PFSK-1 (cell line): ENCODE measurements at regions not wholly inside any gene's neighbourhood (a gene's known extent, or its start where the extent isn't known, plus 50 kb on each side); places are given as distances from the start of the nearest gene placed in this dataset.

Experiments
- FOXP2 ChIP-seq: optimal IDR thresholded peaks from 2 replicates; pipeline ENCODE3; 2011; ENCODE audit warnings: borderline replicate concordance, control low read depth, inconsistent platforms; ENCODE audit not compliant: insufficient read depth; ENCODE audit errors: extremely low read length, extremely low read depth
- POLR2AphosphoS5 ChIP-seq: IDR thresholded peaks from 2 replicates; pipeline ENCODE4 v1.6.1; 2012; ENCODE audit warnings: low read depth, mild to moderate bottlenecking, control low read depth, low read length, moderate library complexity
- SIN3A ChIP-seq: IDR thresholded peaks from 2 replicates; pipeline ENCODE4 v1.6.1; 2012; ENCODE audit warnings: mild to moderate bottlenecking, low read length, moderate library complexity, borderline replicate concordance; ENCODE audit not compliant: insufficient read depth
- TAF1 ChIP-seq: IDR thresholded peaks from 2 replicates; pipeline ENCODE4 v1.6.1; 2012; ENCODE audit warnings: low read length, control low read depth, borderline replicate concordance; ENCODE audit not compliant: insufficient read depth
- TF ChIP-seq, protein P1 (sequence below), 2 experiments: IDR thresholded peaks; 2 replicates each; pipeline versions ENCODE4 v1.6.1 to v1.8.0; 2011 to 2012; ENCODE audit warnings: low read depth in 2 of 2, low read length in 2 of 2, control low read depth in 1 of 2, inconsistent platforms in 1 of 2, mild to moderate bottlenecking in 1 of 2, moderate library complexity in 1 of 2; ENCODE audit not compliant: insufficient read depth in 1 of 2

DNA sequence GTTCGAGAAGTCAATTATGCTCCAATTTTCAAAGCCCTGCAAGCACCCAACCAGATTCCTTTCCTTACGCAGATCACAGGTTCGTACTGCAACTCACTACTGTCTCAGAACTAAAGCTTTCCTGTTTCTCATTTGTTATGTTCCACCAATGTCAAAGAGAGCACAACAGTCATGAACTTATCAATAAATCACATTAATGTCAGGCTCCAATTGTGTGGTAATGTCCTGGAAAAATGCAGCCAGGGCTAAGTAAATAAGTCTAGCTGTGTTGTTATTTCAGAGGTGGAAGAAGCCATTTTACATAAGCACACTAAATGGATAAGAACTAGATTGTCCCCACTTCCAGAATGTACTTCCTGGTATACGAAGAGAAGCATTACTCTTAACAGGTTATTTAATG is 488.6 kb upstream of the PTGER4 start:
- TF ChIP-seq SIN3A: no peak
- TF ChIP-seq, protein P1, sequence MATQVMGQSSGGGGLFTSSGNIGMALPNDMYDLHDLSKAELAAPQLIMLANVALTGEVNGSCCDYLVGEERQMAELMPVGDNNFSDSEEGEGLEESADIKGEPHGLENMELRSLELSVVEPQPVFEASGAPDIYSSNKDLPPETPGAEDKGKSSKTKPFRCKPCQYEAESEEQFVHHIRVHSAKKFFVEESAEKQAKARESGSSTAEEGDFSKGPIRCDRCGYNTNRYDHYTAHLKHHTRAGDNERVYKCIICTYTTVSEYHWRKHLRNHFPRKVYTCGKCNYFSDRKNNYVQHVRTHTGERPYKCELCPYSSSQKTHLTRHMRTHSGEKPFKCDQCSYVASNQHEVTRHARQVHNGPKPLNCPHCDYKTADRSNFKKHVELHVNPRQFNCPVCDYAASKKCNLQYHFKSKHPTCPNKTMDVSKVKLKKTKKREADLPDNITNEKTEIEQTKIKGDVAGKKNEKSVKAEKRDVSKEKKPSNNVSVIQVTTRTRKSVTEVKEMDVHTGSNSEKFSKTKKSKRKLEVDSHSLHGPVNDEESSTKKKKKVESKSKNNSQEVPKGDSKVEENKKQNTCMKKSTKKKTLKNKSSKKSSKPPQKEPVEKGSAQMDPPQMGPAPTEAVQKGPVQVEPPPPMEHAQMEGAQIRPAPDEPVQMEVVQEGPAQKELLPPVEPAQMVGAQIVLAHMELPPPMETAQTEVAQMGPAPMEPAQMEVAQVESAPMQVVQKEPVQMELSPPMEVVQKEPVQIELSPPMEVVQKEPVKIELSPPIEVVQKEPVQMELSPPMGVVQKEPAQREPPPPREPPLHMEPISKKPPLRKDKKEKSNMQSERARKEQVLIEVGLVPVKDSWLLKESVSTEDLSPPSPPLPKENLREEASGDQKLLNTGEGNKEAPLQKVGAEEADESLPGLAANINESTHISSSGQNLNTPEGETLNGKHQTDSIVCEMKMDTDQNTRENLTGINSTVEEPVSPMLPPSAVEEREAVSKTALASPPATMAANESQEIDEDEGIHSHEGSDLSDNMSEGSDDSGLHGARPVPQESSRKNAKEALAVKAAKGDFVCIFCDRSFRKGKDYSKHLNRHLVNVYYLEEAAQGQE (IDR thresholded peaks at IDR 0.05; ENCODE audit: insufficient read depth in 1 of 2, low read depth in 2 of 2, low read length in 2 of 2): no peak
- TF ChIP-seq POLR2AphosphoS5: no peak
- no peak for TF ChIP-seq FOXP2
- TF ChIP-seq TAF1: no peak

DNA sequence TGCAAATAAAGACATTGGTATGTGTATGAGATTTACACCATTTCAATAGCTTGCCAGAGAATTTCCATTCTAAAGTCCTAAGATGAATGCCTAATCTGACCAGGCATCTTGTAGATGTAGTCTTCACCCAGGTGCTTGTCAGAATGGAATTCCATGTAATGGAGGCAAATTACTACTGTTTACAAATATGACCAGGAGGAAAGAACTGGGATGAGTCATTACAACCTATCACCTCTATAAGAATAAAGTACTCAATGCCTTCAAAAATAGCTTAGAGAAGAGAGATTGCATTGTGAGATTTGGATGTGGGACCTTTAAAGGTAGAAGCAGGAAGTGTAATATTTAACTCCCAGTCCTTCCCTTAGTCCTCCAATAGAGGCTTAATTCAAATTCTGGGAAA is 507.0 kb upstream of the PTGER4 start:
- no peak for TF ChIP-seq FOXP2
- TF ChIP-seq SIN3A: no peak
- TF ChIP-seq TAF1: no peak
- TF ChIP-seq, protein P1 (IDR thresholded peaks at IDR 0.05; ENCODE audit: insufficient read depth in 1 of 2, low read depth in 2 of 2, low read length in 2 of 2): no peak

DNA sequence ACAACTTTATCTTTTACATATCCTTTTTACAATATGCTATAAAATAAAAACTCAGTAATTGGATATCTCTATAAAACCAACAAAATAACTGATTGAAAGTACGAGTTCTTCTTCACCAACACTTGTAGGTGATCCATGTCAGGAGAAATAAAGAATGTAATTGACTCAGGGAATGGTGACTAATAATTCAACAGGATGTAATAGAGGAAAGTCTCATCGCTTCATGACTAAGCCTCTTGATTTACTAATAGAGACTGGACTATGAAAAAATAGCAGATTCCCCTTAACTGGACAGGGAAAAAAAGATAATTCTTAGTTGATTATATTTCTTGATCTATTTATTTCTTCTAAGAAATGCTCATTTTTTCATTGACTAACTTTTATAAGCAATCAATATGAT is 507.7 kb upstream of the PTGER4 start:
- TF ChIP-seq, protein P1 (IDR thresholded peaks at IDR 0.05; ENCODE audit: insufficient read depth in 1 of 2, low read depth in 2 of 2, low read length in 2 of 2): no peak
- no peak for TF ChIP-seq TAF1
- TF ChIP-seq SIN3A: no peak
- TF ChIP-seq FOXP2: no peak
- no peak for TF ChIP-seq POLR2AphosphoS5

DNA sequence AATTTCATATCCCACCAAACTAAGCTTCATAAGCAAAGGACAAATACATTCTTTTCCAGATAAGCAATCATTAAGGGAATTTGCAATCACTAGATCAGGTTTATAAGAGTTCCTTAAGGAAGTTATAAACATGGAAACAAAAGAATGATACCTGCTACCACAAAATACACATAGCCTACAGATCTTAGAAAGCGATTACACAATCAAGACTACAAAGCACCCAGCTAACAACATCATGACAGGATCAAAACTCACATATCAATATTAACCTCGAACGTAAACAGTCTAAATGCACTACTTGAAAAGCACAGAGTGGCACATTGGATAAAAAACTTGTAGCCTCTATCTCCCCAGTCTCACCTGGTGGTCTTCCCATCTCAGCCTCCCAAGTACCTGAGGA is 512.4 kb upstream of the PTGER4 start:
- no peak for TF ChIP-seq FOXP2
- TF ChIP-seq TAF1: no peak
- TF ChIP-seq SIN3A: no peak
- TF ChIP-seq, protein P1 (IDR thresholded peaks at IDR 0.05; ENCODE audit: insufficient read depth in 1 of 2, low read depth in 2 of 2, low read length in 2 of 2): no peak
- TF ChIP-seq POLR2AphosphoS5: no peak

DNA sequence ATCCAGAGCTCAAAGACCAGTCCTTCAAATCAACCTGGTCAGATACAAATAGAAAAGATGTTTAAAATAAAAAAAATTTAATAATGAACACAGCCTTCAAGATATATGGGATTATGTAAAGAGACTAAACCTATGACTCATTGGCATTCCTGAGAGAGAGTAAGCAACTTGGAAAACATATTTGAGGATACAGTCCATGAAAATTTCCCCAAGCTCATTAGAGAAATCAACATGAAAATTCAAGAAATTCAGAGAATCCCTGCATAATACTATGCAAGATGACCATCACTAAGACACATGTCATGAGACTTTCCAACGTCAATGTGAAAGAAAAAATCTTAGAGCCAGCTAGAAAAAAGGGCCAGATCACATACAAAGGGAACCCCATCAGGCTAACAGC is 512.9 kb upstream of the PTGER4 start:
- TF ChIP-seq FOXP2 (no peak), SIN3A (no peak), POLR2AphosphoS5 (no peak), TAF1 (no peak)
- TF ChIP-seq, protein P1 (IDR thresholded peaks at IDR 0.05; ENCODE audit: insufficient read depth in 1 of 2, low read depth in 2 of 2, low read length in 2 of 2): no peak
